Smooth muscle cell (in vitro differentiated cells): ENCODE measurements at regions not wholly inside any gene's neighbourhood (a gene's known extent, or its start where the extent isn't known, plus 50 kb on each side); places are given as distances from the start of the nearest gene placed in this dataset.

ENCODE experiments used
- DNase-seq: peaks from one replicate; lab custom pipeline; 2025; ENCODE audit not compliant: unreplicated experiment; lab: John Stamatoyannopoulos, UW
- H2AFZ ChIP-seq: fragments of 200-600 bp; sonication (generic); 2 replicates; pipeline ENCODE4 v1.6.0; 2016; ENCODE audit warnings: antibody characterized with exemption, low read depth, mild to moderate bottlenecking
- H3F3A ChIP-seq: fragments of 200-600 bp; sonication (generic); 2 replicates; pipeline ENCODE4 v1.6.0; 2017; ENCODE audit warnings: antibody characterized with exemption, low read depth
- H3K27ac ChIP-seq: fragments of 200-600 bp; sonication (generic); 2 replicates; pipeline ENCODE4 v1.5.1; 2016; ENCODE audit warnings: low read depth, mild to moderate bottlenecking
- H3K27me3 ChIP-seq: fragments of 200-600 bp; sonication (generic); 2 replicates; pipeline ENCODE4 v1.6.1; 2016; ENCODE audit warnings: low read depth, mild to moderate bottlenecking
- H3K36me3 ChIP-seq: fragments of 200-600 bp; sonication (generic); 2 replicates; pipeline ENCODE4 v1.5.1; 2016; ENCODE audit warnings: low read depth
- H3K4me1 ChIP-seq: fragments of 200-600 bp; sonication (generic); 2 replicates; pipeline ENCODE4 v1.5.1; 2016; ENCODE audit warnings: low read depth
- H3K4me2 ChIP-seq: fragments of 200-600 bp; sonication (generic); 2 replicates; pipeline ENCODE4 v1.6.0; 2016; ENCODE audit warnings: mild to moderate bottlenecking
- H3K4me3 ChIP-seq: fragments of 200-600 bp; sonication (generic); 2 replicates; pipeline ENCODE4 v1.5.1; 2016; ENCODE audit warnings: mild to moderate bottlenecking
- H3K79me2 ChIP-seq: fragments of 200-600 bp; sonication (generic); 2 replicates; pipeline ENCODE4 v1.6.0; 2016; ENCODE audit warnings: low read depth, mild to moderate bottlenecking
- H3K9ac ChIP-seq: fragments of 200-600 bp; sonication (generic); 2 replicates; pipeline ENCODE4 v1.6.0; 2016; ENCODE audit warnings: low read depth
- H3K9me3 ChIP-seq: fragments of 200-600 bp; sonication (generic); replicated peaks from 2 replicates; pipeline ENCODE4 v1.5.1; 2016; ENCODE audit warnings: low read depth
- H4K20me1 ChIP-seq: fragments of 200-600 bp; sonication (generic); 2 replicates; pipeline ENCODE4 v1.6.0; 2016; ENCODE audit warnings: low read depth
- CTCF ChIP-seq: fragments of 200-600 bp; sonication (generic); IDR thresholded peaks from 2 replicates; pipeline ENCODE4 v1.5.1; 2017; ENCODE audit warnings: borderline replicate concordance, mild to moderate bottlenecking, antibody characterized with exemption; ENCODE audit not compliant: insufficient read depth, poor library complexity, severe bottlenecking
- WGBS: methylation state at CpG from one replicate; pipeline ENCODE4 v1.1.7; 2016; ENCODE audit warnings: low lambda C conversion rate; 5-methylcytosine and 5-hydroxymethylcytosine counted together

- WGBS = 86% methylated on average over 11 of the region's 11 CpGs
- no peaks in the 10 kb centered on the region for H3F3A ChIP-seq
- no peaks in the 10 kb centered on the region for H3K36me3 ChIP-seq
- H3K4me3 ChIP-seq = no peak overlapping the region
- no peak for TF ChIP-seq CTCF
- no peaks in the 10 kb centered on the region for H4K20me1 ChIP-seq
- no peaks in the 10 kb centered on the region for H3K27me3 ChIP-seq
- no peak overlapping the region for H3K27ac ChIP-seq
- no peaks in the 10 kb centered on the region for H3K9me3 ChIP-seq
- H2AFZ ChIP-seq = no peak overlapping the region
- H3K4me1 ChIP-seq = no peaks in the 10 kb centered on the region
- H3K79me2 ChIP-seq = no peaks in the 10 kb centered on the region
- DNase-seq = no peak
- no peak overlapping the region for H3K9ac ChIP-seq
- H3K4me2 ChIP-seq = no peak overlapping the region
These were observed 109.6 kb upstream of the POU2AF2 start for GRCh38 chr11:111135778-111136570.

- H3K9ac ChIP-seq = no peak overlapping the region
- no peak overlapping the region for H3K4me3 ChIP-seq
- H3K4me2 ChIP-seq = no peak overlapping the region
- H3K9me3 ChIP-seq = no peaks in the 10 kb centered on the region
- no peaks in the 10 kb centered on the region for H3K27me3 ChIP-seq
- H3K79me2 ChIP-seq = no peaks in the 10 kb centered on the region
- H2AFZ ChIP-seq = no peak overlapping the region
- no peak for TF ChIP-seq CTCF
- no peaks in the 10 kb centered on the region for H4K20me1 ChIP-seq
- H3K27ac ChIP-seq = no peak overlapping the region
- WGBS = 87% methylated on average over 2 of the region's 2 CpGs
- DNase-seq = no peak
- no peaks in the 10 kb centered on the region for H3K4me1 ChIP-seq
- no peaks in the 10 kb centered on the region for H3K36me3 ChIP-seq
- H3F3A ChIP-seq = no peaks in the 10 kb centered on the region
These were observed 110.4 kb upstream of the POU2AF2 start for GRCh38 chr11:111135101-111135500.

- Histone ChIP-seq H3K9me3 (no peaks in the 10 kb centered on the region), H3K27ac (no peak overlapping the region), H3K4me1 (no peaks in the 10 kb centered on the region), H3K27me3 (no peaks in the 10 kb centered on the region), H3K4me3 (no peak overlapping the region), H2AFZ (no peak overlapping the region), H4K20me1 (no peaks in the 10 kb centered on the region), H3K4me2 (no peak overlapping the region), H3F3A (no peaks in the 10 kb centered on the region), H3K36me3 (no peaks in the 10 kb centered on the region), H3K79me2 (no peaks in the 10 kb centered on the region), H3K9ac (no peak overlapping the region)
- no peak for DNase-seq
- no peak for TF ChIP-seq CTCF
- 91% methylated on average over 3 of the region's 3 CpGs for WGBS
These were observed 117.3 kb upstream of the POU2AF2 start for GRCh38 chr11:111128076-111128870.
